ENCODE measurements at regions not wholly inside any gene's neighbourhood (a gene's known extent, or its start where the extent isn't known, plus 50 kb on each side); places are given as distances from the start of the nearest gene placed in this dataset.

DNA sequence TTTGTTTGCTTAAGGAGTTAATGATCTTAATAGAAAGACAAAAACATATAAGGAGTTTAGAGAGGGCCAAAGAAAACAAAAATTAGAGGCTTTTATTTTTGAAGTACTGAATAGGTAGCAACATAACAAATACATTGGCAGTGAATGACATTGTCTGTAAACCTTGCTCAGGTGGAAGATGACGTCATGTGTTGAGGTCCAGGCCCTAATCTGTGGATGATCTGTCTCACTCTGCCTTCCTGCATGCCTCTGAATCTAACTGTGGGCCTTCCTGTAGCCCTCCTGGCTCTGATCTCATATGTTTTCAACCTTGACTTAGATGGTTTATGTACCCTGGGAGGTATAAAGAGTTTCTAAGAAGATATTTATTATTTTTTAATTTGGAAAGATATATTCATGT is 58.1 kb upstream of the DYNAP start:
- DNase-seq: no peak

All from stimulated activated CD4-positive, alpha-beta T cell treated with anti-CD3 and anti-CD28 coated beads, Interleukin-2, amount 100 ng/mL, for 24 hours (primary cell).